A673 (cell line): ENCODE measurements at regions not wholly inside any gene's neighbourhood (a gene's known extent, or its start where the extent isn't known, plus 50 kb on each side); places are given as distances from the start of the nearest gene placed in this dataset.

ENCODE experiments used
- EZH2 ChIP-seq: fragments of 200-600 bp; sonication (generic); IDR thresholded peaks from 2 replicates; pipeline ENCODE4 v1.6.1; 2017; ENCODE audit warnings: borderline replicate concordance, low read depth, mild to moderate bottlenecking, mixed read lengths, antibody characterized with exemption, low read length; ENCODE audit not compliant: poor library complexity, severe bottlenecking
- TF ChIP-seq, protein P1 (sequence below): fragments of 300-800, 200-600 bp; sonication (generic); conservative IDR thresholded peaks from 2 replicates; pipeline ENCODE4 v1.5.1; 2017; ENCODE audit warnings: low read depth, mild to moderate bottlenecking, antibody characterized with exemption, low read length, moderate library complexity, mixed read lengths

DNA sequence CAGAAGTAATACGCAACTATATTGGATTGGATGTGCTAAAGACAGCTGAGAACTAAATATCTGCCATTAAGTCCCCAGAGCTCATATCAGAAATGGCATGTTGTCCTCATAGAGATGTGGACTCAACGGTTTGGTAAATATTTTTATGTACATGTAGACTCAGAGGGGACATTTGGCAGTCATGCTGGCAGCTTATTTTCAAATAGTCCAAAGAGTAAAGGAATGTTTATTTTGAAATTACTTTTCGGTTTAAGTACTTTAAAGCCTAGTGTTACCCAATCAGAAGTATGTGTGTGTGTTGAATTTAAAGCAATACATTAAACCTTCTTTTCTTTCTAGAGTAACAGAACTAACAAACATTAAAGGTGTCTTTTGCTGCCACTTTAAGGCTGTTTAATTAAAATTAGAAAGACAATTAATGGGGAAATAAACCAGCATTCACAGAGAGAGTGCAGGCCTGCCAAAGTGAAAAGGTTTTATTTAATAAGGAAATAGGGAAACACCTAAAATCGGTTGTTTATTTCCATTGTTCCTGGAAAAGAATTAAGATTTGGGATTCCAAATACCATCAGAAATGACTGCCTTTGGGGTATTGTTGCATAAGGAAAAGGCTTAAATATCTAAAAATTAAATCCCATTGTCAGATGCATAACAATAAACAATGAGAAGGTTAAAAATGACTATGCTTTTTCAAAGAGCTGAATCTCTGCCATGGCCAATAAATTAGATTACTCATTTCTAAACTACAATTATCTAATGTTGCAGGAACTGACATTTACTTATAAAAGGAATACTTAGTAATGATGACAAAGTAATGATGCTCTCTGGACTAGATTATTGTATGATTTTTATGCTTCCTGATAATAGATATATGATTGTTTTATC lies 113.4 kb upstream of the AHR start:
- TF ChIP-seq, protein P1, sequence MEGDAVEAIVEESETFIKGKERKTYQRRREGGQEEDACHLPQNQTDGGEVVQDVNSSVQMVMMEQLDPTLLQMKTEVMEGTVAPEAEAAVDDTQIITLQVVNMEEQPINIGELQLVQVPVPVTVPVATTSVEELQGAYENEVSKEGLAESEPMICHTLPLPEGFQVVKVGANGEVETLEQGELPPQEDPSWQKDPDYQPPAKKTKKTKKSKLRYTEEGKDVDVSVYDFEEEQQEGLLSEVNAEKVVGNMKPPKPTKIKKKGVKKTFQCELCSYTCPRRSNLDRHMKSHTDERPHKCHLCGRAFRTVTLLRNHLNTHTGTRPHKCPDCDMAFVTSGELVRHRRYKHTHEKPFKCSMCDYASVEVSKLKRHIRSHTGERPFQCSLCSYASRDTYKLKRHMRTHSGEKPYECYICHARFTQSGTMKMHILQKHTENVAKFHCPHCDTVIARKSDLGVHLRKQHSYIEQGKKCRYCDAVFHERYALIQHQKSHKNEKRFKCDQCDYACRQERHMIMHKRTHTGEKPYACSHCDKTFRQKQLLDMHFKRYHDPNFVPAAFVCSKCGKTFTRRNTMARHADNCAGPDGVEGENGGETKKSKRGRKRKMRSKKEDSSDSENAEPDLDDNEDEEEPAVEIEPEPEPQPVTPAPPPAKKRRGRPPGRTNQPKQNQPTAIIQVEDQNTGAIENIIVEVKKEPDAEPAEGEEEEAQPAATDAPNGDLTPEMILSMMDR, result no peak
- TF ChIP-seq EZH2, result no peak
